Caco-2 (cell line): ENCODE measurements at regions not wholly inside any gene's neighbourhood (a gene's known extent, or its start where the extent isn't known, plus 50 kb on each side); places are given as distances from the start of the nearest gene placed in this dataset.

Experiments used
- BruUV-seq: library from RNA; stranded (reverse); fragments of 400-500 nt; replicated peaks from 2 replicates; lab custom pipeline; 2021; lab: Mats Ljungman, UMichigan
- CTCF ChIA-PET: fragments of 300-600 bp; sonication (Branson Sonifier 250); formaldehyde crosslinking; loops from one replicate; lab custom pipeline; 2022; ENCODE audit warnings: antibody characterized with exemption; lab: Charles Lee
- POLR2A ChIA-PET: fragments of 300-600 bp; sonication (Branson Sonifier 250); formaldehyde crosslinking; loops from one replicate; lab custom pipeline; 2022; ENCODE audit warnings: antibody characterized with exemption; lab: Charles Lee
- DNase-seq, 2 experiments: peaks; one replicate each; pipeline versions ENCODE4 v3.0.0 to v3.0.0-alpha.2; 2020 to 2022
- H3K27me3 ChIP-seq: replicated peaks from 2 replicates; pipeline ENCODE4 v1.6.0; 2011; ENCODE audit warnings: low read length; ENCODE audit not compliant: control insufficient read depth, insufficient read depth
- H3K36me3 ChIP-seq: 2 replicates; pipeline ENCODE4 v1.5.1; 2011; ENCODE audit warnings: low read length; ENCODE audit not compliant: control insufficient read depth, insufficient read depth
- H3K4me1 ChIP-seq: fragments of 250-450 bp; sonication (Bioruptor Pico); 2 replicates; pipeline ENCODE4 v1.5.1; 2020; ENCODE audit warnings: mild to moderate bottlenecking
- H3K4me3 ChIP-seq: 2 replicates; pipeline ENCODE4 v1.5.1; 2011; ENCODE audit warnings: low read depth, mild to moderate bottlenecking, control low read depth, low read length
- H3K9me3 ChIP-seq: fragments of 250-450 bp; sonication (Bioruptor Pico); 2 replicates; pipeline ENCODE4 v1.5.1; 2020; ENCODE audit warnings: mild to moderate bottlenecking, moderate library complexity
- H3K27ac Mint-ChIP-seq: one replicate; pipeline ENCODE4 v1.8.0; 2022; ENCODE audit warnings: mixed read lengths; ENCODE audit not compliant: unreplicated experiment
- H3K27me3 Mint-ChIP-seq: one replicate; pipeline ENCODE4 v1.8.0; 2022; ENCODE audit warnings: mixed read lengths; ENCODE audit not compliant: insufficient read depth, unreplicated experiment
- H3K36me3 Mint-ChIP-seq: one replicate; pipeline ENCODE4 v1.8.0; 2022; ENCODE audit warnings: mild to moderate bottlenecking, mixed read lengths; ENCODE audit not compliant: insufficient read depth, unreplicated experiment
- H3K4me1 Mint-ChIP-seq: one replicate; pipeline ENCODE4 v1.8.0; 2022; ENCODE audit warnings: low read depth, mixed read lengths; ENCODE audit not compliant: unreplicated experiment
- H3K4me3 Mint-ChIP-seq: one replicate; pipeline ENCODE4 v1.8.0; 2022; ENCODE audit warnings: mild to moderate bottlenecking, moderate library complexity, mixed read lengths; ENCODE audit not compliant: unreplicated experiment
- H3K9me3 Mint-ChIP-seq: one replicate; pipeline ENCODE4 v1.8.0; 2022; ENCODE audit warnings: mixed read lengths; ENCODE audit not compliant: unreplicated experiment
- CTCF ChIP-seq, 2 experiments: fragments of 200-600 bp in 1 of 2; IDR thresholded peaks; 1 replicate in 1 of 2; 2 replicates in 1 of 2; pipeline versions ENCODE4 v1.5.1 to v1.8.0; 2011 to 2022; ENCODE audit warnings: antibody characterized with exemption in 1 of 2, control low read depth in 1 of 2, inconsistent platforms in 1 of 2, low read depth in 1 of 2, low read length in 1 of 2, mild to moderate bottlenecking in 1 of 2, moderate library complexity in 1 of 2; ENCODE audit not compliant: insufficient read depth in 1 of 2, severe bottlenecking in 1 of 2, unreplicated experiment in 1 of 2
- intact Hi-C: fragments of 100-400 bp; cut with micrococcal nuclease; formaldehyde crosslinking; loops from one replicate; pipeline ENCODE4 v1.10.0; 2022; ENCODE audit not compliant: unreplicated experiment

GRCh38 chr2:236657215-236657614 is 87.6 kb downstream of the ACKR3 start:
- Mint-ChIP-seq H3K4me1 (peaks cover 21% of the 10 kb centered on the region), H3K27me3 (no peaks in the 10 kb centered on the region), H3K36me3 (no peaks in the 10 kb centered on the region), H3K27ac (no peak overlapping the region), H3K4me3 (no peak overlapping the region), H3K9me3 (no peaks in the 10 kb centered on the region)
- DNase-seq: no peak
- Histone ChIP-seq H3K27me3 (no peaks in the 10 kb centered on the region), H3K4me3 (no peak overlapping the region), H3K4me1 (no peaks in the 10 kb centered on the region), H3K9me3 (no peaks in the 10 kb centered on the region), H3K36me3 (no peaks in the 10 kb centered on the region)
- BruUV-seq: no TSS peak
- TF ChIP-seq CTCF (IDR thresholded peaks at IDR 0.05; ENCODE audit: insufficient read depth in 1 of 2, low read depth in 1 of 2, low read length in 1 of 2, severe bottlenecking in 1 of 2, unreplicated experiment in 1 of 2): no peak
- POLR2A ChIA-PET: no interaction called here
- intact Hi-C loops: no loop called here
- CTCF ChIA-PET: no interaction called here

GRCh38 chr2:236657801-236658200 is 88.2 kb downstream of the ACKR3 start:
- CTCF ChIA-PET: no interaction called here
- POLR2A ChIA-PET: no interaction called here
- Mint-ChIP-seq H3K27ac (no peak overlapping the region), H3K36me3 (no peaks in the 10 kb centered on the region), H3K4me3 (no peak overlapping the region), H3K27me3 (no peaks in the 10 kb centered on the region), H3K9me3 (no peaks in the 10 kb centered on the region), H3K4me1 (peaks cover 21% of the 10 kb centered on the region)
- no peaks in the 10 kb centered on the region for H3K9me3 ChIP-seq
- intact Hi-C loops: no loop called here
- H3K36me3 ChIP-seq: no peaks in the 10 kb centered on the region
- TF ChIP-seq CTCF (IDR thresholded peaks at IDR 0.05; ENCODE audit: insufficient read depth in 1 of 2, low read depth in 1 of 2, low read length in 1 of 2, severe bottlenecking in 1 of 2, unreplicated experiment in 1 of 2): no peak
- H3K27me3 ChIP-seq: no peaks in the 10 kb centered on the region
- no peak for DNase-seq
- no peaks in the 10 kb centered on the region for H3K4me1 ChIP-seq
- H3K4me3 ChIP-seq: no peak overlapping the region
- BruUV-seq: no TSS peak

- H3K4me3 ChIP-seq: no peak overlapping the region
- no peaks in the 10 kb centered on the region for H3K9me3 Mint-ChIP-seq
- H3K4me3 Mint-ChIP-seq: no peak overlapping the region
- intact Hi-C loops: no loop called here
- no peaks in the 10 kb centered on the region for H3K27me3 Mint-ChIP-seq
- no peak for DNase-seq
- H3K36me3 Mint-ChIP-seq: no peaks in the 10 kb centered on the region
- CTCF ChIA-PET: no interaction called here
- POLR2A ChIA-PET: no interaction called here
- no peaks in the 10 kb centered on the region for H3K9me3 ChIP-seq
- no peaks in the 10 kb centered on the region for H3K27me3 ChIP-seq
- peaks cover 21% of the 10 kb centered on the region for H3K4me1 Mint-ChIP-seq
- no peaks in the 10 kb centered on the region for H3K4me1 ChIP-seq
- BruUV-seq: no TSS peak
- no peak overlapping the region for H3K27ac Mint-ChIP-seq
- no peak for TF ChIP-seq CTCF (IDR thresholded peaks at IDR 0.05; ENCODE audit: insufficient read depth in 1 of 2, low read depth in 1 of 2, low read length in 1 of 2, severe bottlenecking in 1 of 2, unreplicated experiment in 1 of 2)
- H3K36me3 ChIP-seq: no peaks in the 10 kb centered on the region
Observed at GRCh38 chr2:236658974-236659757, 89.5 kb downstream of the ACKR3 start.
